ENCODE measurements at regions not wholly inside any gene's neighbourhood (a gene's known extent, or its start where the extent isn't known, plus 50 kb on each side); places are given as distances from the start of the nearest gene placed in this dataset.

DNA sequence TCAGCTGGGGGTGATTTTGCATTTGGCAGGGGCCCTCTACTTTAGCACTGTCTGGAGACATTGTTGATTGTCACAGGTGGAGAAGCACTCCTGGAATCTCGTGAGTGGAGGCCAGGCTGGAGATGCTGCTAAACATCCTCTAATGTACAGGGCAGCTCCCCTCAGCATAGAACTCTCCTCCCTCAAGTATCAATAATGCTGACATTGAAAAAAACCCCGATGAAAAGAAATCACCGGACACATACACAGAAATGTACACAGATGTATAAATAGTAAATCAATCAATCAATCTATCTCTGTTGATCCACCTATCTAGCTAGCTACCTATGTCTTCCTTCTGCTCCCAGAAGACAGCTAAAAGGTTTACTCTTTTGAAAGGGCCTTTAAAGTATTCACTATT is 89.4 kb upstream of the KCNJ15 start:
- Histone ChIP-seq H3K27ac (no peak overlapping the region), H3K27me3 (no peaks in the 10 kb centered on the region), H3K4me3 (no peak overlapping the region), H3K4me1 (no peaks in the 10 kb centered on the region), H3K9me3 (no peaks in the 10 kb centered on the region), H3K36me3 (no peaks in the 10 kb centered on the region)
- TF ChIP-seq POLR2AphosphoS5 (IDR thresholded peaks at IDR 0.05; ENCODE audit: insufficient read depth in 1 of 2, low read depth in 1 of 2) (no peak), POLR2A (IDR thresholded peaks at IDR 0.05) (no peak)
- TF ChIP-seq, protein P1, sequence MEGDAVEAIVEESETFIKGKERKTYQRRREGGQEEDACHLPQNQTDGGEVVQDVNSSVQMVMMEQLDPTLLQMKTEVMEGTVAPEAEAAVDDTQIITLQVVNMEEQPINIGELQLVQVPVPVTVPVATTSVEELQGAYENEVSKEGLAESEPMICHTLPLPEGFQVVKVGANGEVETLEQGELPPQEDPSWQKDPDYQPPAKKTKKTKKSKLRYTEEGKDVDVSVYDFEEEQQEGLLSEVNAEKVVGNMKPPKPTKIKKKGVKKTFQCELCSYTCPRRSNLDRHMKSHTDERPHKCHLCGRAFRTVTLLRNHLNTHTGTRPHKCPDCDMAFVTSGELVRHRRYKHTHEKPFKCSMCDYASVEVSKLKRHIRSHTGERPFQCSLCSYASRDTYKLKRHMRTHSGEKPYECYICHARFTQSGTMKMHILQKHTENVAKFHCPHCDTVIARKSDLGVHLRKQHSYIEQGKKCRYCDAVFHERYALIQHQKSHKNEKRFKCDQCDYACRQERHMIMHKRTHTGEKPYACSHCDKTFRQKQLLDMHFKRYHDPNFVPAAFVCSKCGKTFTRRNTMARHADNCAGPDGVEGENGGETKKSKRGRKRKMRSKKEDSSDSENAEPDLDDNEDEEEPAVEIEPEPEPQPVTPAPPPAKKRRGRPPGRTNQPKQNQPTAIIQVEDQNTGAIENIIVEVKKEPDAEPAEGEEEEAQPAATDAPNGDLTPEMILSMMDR (IDR thresholded peaks at IDR 0.05): no peak
- intact Hi-C loops (cut with DNase I): no loop called here
- DNase-seq (ENCODE audit: extremely low spot score in 2 of 2): no peak

DNA sequence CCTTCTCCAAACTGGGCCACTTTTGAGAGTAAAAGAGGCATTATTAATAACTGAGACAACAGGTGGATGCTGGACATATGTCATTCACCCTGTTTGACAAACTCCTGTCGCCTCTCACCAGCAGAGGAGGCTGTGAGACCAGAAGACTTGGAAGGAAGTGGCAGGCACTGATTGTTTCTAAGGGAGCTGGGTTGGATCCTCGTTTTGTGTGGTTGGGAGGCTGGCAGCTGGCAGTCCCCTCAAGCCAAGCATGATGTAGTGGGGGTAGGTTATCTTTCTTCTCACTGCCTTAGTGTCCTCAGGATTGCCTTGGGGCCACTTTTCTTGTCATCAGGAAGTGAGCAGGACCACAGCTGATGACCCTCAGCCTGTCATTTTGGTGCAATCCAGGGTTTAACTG is 86.5 kb upstream of the KCNJ15 start:
- DNase-seq (ENCODE audit: extremely low spot score in 2 of 2): no peak

DNA sequence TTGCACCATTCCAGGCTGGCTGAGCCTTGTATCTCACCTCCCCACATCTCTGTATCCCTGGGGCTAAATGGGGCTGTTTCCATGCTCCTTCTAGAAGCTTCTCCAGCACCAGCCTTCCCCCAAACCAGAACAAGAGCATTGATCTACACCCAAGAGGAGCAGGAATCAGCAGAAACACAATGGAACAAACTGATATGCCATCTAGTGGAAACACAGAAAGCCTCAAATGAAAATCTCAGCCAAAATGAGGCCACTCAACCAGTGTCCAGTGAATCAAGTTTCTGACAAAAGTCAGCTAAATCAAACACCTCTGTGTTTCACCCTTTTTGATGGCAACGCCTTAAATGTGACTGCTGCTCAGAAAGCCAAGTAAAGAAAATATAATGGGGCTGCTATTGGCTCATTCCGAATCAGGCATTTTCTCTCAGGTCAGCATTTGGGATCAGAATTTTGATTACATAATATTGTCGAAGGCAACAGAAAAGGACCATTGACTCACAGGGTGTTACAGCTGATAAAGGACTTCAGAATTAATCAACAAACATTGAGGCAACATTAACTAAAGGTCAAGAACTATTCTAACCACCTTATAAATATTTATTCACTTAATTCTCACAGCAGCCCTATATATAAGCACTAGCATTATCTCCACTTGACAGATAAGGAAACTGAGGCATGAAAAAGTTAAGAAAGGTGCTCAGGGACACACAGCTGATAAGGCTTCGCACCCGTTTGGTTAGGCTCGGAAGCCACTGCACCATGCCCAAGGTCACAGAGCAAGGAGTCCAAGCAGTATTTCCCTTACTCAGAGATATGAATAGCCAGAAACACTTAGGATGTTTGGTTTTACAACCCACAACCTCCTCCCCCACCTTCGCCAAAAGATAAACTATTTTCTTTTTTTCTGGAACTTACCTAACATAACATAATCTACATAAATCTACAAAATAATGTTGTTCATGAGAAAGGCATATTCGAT is 85.8 kb upstream of the KCNJ15 start:
- DNase-seq (ENCODE audit: extremely low spot score in 2 of 2): no peak
- H3K27me3 ChIP-seq: no peaks in the 10 kb centered on the region
- no peaks in the 10 kb centered on the region for H3K9me3 ChIP-seq
- no peaks in the 10 kb centered on the region for H3K4me1 ChIP-seq
- no peak overlapping the region for H3K4me3 ChIP-seq
- TF ChIP-seq, protein P1 (IDR thresholded peaks at IDR 0.05): no peak
- no peak for TF ChIP-seq POLR2AphosphoS5 (IDR thresholded peaks at IDR 0.05; ENCODE audit: insufficient read depth in 1 of 2, low read depth in 1 of 2)
- intact Hi-C loops (cut with DNase I): no loop called here
- H3K36me3 ChIP-seq: no peaks in the 10 kb centered on the region
- no peak overlapping the region for H3K27ac ChIP-seq

More for the DNA sequence above, 86.5 kb upstream of the KCNJ15 start:
- Histone ChIP-seq H3K36me3 (no peaks in the 10 kb centered on the region), H3K4me1 (no peaks in the 10 kb centered on the region), H3K27me3 (no peaks in the 10 kb centered on the region), H3K4me3 (no peak overlapping the region), H3K27ac (no peak overlapping the region), H3K9me3 (no peaks in the 10 kb centered on the region)
- intact Hi-C loops (cut with DNase I): no loop called here
- no peak for TF ChIP-seq POLR2A (IDR thresholded peaks at IDR 0.05)
- TF ChIP-seq, protein P1 (IDR thresholded peaks at IDR 0.05): peak in 1 of 3 experiments; percentile 29
- no peak for TF ChIP-seq POLR2AphosphoS5 (IDR thresholded peaks at IDR 0.05; ENCODE audit: insufficient read depth in 1 of 2, low read depth in 1 of 2)

DNA sequence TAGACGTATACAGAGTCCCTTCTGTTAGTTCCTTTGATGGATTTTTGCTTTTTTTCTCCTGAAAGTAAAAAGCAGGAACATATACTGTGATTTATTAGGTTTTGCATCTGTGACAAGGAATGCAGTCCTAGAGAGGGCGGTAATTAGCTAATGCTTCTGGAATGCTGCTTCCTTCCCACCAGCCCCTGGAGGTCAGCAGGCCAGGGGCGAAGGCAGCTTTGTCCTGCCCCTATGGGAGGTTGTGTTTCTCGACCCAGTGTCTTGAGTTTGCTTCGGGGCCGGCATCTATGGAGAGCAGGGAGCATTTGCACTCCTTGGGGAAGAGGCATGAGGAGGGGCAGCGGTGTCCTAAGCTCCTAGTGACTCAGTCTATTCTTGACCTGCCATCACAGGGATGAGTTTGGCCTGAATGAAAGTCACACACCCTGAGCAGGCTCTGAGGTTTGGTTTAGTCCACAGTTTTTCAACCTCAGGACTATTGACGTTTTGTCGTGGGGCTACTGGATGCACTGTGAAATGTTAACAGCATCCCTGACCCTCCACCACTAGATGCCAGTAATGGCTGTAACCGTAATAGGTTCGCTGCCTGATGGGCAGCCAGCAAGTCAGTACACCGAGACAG is 85.0 kb upstream of the KCNJ15 start:
- H3K27me3 ChIP-seq: no peaks in the 10 kb centered on the region
- intact Hi-C loops (cut with DNase I): no loop called here
- no peaks in the 10 kb centered on the region for H3K36me3 ChIP-seq
- no peak overlapping the region for H3K4me3 ChIP-seq
- TF ChIP-seq POLR2AphosphoS5 (IDR thresholded peaks at IDR 0.05; ENCODE audit: insufficient read depth in 1 of 2, low read depth in 1 of 2): no peak
- TF ChIP-seq, protein P1 (IDR thresholded peaks at IDR 0.05): no peak
- TF ChIP-seq POLR2A (IDR thresholded peaks at IDR 0.05): no peak
- DNase-seq (ENCODE audit: extremely low spot score in 2 of 2): no peak
- H3K4me1 ChIP-seq: no peaks in the 10 kb centered on the region
- no peak overlapping the region for H3K27ac ChIP-seq
- no peaks in the 10 kb centered on the region for H3K9me3 ChIP-seq
